ENCODE measurements at regions not wholly inside any gene's neighbourhood (a gene's known extent, or its start where the extent isn't known, plus 50 kb on each side); places are given as distances from the start of the nearest gene placed in this dataset.
"Not testable (repeated sequence)": the region's sequence is repeated elsewhere in the genome, so short reads cannot be mapped to it uniquely, and the experiment has no call there.

DNA sequence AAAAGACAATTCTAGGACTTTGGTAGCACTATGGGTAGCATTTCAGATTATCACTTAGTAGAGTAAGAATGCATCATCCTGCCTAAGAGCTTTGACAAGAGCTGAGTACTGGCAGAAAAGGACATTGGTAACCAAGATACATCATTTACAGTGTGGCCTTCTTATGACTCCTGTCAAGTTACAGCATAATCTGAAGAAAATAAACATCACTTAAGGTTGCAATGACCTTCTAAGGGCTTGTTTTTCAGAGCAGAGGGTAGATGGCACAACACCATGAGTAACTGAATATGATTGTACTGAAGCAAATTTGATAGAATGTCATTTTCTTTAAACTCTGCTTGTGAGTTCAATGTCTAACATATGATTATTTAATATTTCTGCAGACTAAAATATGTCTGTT lies 822.6 kb downstream of the TBC1D32 start:
- DNase-seq (ENCODE audit: low read depth in 2 of 2), result no peak

DNA sequence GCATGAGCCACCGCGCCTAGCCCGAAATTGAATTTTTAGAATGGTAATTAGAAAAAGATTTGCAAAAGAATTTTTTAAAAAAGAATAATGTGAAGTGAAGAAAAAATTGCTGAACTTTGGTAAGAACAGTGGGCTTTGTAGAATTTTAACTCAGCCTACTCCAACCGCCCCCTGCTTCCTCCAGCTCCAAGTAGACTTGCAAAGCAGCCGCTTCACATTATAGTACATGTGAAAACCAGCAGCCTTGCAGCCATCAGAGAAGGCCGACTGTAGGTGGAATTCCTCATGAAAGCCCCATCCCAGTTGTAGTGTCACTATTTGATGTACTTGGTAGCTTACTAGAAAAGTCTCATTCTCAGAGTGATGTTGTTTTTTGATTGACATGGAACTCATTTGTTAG lies 835.6 kb downstream of the TBC1D32 start:
- DNase-seq (ENCODE audit: low read depth in 2 of 2), result no peak

DNA sequence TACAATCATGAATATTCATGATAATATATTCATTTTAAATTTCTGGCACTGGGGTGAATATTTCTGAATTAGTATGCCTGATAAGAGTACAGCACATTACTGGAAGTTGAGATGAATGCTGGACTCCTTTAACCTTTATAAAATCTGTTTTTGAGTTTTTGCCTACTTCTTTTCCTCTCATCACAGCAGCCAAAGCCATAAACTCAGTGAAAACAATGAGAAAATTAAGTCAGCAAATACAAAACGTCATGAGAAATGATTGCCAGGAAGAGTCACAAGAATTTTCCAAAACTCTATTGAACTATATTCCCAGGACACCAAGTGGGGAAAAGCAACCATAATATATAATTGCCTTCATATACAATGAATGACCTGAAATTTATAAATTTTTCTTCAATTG lies 837.6 kb downstream of the TBC1D32 start:
- DNase-seq (ENCODE audit: low read depth in 2 of 2), result no peak

DNA sequence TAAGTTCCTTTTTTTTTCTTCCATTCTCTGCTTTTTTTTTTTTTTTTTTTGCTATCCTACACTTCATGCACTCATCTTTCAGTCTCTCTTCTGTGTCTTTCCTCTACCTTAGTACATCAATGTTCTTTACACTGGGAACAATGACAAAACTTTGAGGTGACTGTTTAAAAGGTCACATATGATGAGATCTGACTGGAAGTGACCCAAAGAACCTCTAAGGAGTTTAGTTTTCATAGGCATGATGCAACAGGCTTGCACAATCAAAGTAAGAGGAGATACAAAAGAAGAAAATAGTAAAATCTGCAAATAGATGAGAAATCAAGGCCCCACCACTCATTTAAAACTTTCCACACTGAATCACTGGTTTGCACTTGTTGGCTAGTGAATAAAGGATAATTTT lies 840.8 kb downstream of the TBC1D32 start:
- no peak for DNase-seq (ENCODE audit: low read depth in 2 of 2)

DNA sequence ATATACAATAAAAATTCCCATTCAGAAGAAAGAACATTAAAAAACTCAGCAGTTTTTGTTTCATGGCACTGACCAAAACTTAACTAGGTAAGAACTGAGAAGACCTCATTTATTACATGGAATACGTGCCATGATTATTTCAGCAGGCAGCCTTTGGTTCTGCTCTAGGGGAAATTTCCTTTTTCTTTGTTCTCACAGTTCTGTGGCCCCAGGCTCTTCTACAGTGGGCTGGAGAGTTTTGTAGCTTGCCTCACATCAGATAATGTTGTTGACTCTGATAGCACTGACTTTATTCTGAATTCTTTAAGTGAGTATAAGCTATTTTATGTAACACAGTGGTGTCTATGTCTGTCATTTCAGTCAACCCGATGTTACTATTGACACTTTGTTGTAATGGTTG lies 844.3 kb downstream of the TBC1D32 start:
- no peak for DNase-seq (ENCODE audit: low read depth in 2 of 2)

DNA sequence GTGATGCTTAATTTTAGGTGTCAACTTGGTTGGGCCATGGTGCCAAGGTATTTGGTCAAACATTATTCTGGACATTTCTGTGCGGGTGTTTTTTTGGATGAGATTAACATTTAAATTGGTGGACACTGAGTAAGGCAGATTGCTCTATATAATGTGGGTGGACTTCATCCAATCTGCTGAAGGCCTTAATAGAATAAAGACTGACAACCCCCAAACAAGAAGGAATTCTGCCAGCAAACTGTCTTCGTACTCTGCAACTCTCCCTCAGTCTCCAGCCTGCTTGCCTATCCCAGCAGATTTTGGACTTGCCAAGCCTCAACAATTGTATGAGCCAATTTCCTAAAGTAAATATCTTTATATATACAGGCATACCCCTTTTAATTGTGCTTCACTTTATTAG lies 850.1 kb downstream of the TBC1D32 start:
- DNase-seq (ENCODE audit: low read depth in 2 of 2), result no peak

DNA sequence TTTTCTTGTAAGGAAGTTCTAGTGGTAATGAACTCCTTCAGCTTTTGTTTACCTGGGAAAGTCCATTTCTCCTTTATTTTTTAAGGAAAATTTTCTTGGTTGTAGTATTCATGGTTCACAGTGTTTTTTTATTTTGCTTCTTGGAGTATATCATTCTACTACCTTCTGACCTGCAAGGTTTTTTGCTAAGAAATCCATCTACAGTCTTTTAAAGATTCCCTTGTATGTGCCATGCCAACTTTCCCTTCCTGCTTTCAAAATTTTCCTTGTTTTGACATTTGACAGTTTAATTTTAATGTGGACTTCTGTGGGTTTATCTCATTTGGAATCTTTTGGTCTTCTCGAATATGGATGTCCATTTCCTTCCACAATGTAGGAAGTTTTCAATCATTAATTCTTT lies 855.6 kb downstream of the TBC1D32 start:
- DNase-seq (ENCODE audit: low read depth in 2 of 2), result no peak

DNA sequence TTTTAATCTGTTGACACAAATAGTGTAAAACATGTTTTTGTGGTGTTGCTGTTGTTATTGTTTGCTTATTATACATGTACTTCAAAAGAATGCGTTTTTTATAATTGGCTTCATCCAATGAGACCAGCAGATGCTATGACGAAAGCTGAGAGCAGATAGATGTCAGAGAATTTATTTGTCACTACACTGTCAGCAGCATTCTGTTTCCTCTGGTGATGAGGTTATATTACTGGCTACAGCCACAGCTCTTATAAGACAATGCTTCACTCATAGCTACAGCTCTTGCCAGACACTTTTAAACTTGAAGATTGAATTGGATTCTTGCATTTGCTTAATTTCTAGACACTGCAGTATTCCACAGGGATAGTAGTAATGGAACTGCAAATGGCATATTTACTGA lies 860.5 kb downstream of the TBC1D32 start:
- DNase-seq (ENCODE audit: low read depth in 2 of 2), result no peak

DNA sequence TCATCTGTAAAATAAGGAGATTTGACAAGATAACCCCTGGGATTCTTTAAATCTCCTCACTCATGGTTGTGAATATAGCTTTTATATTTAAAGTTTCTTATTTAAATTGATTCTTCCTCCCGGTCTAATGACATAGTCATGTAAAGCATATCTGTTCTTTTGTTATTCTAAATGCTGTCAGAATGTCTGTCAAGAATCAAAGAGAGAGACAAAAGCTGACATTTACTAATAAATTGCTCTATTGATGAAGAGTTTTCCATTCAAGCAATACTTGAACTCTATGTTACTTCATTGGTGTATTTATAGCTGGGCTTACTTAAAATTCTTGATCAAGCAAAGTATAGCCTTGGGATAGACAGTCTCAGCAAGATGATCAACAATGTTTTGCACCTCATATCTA lies 865.8 kb downstream of the TBC1D32 start:
- no peak for DNase-seq (ENCODE audit: low read depth in 2 of 2)

DNA sequence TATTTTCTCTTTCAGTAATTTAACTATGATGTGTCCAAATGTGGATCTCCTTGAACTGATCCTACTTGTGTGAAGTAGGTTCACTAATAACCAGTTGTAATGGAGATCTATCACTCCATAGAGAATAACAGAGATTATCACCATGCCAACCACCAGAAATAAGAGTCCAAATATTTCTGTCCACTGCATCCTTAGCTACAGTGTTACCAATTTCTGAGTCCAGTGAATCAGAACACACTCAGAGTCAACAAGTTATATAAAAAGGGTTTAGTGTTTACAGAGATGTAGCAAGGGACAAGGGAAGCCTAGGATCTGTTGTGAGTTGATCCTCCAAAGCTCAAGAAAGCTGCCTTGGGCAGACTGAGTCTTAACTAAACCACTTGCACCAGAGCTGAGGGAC lies 882.8 kb downstream of the TBC1D32 start:
- DNase-seq (ENCODE audit: low read depth in 2 of 2), result no peak

DNA sequence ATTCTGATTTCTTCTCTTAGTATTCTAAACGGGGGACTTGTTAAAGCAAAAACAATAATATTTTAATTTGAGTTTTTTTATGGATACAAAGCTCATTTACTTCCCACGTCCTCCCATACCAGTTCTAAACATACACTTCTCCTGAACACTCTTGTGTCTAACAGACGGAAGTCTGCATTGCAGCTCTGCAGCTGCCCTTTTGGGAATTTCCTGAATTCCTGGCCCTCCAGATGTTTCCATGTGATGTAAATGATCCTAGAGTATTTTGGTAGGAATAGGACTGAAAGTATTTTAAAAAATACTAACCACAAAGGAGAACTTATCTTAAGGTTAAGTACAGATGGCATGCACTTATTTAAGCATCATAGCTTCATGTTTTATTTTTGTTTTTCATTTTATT lies 886.7 kb downstream of the TBC1D32 start:
- no peak for DNase-seq (ENCODE audit: low read depth in 2 of 2)

DNA sequence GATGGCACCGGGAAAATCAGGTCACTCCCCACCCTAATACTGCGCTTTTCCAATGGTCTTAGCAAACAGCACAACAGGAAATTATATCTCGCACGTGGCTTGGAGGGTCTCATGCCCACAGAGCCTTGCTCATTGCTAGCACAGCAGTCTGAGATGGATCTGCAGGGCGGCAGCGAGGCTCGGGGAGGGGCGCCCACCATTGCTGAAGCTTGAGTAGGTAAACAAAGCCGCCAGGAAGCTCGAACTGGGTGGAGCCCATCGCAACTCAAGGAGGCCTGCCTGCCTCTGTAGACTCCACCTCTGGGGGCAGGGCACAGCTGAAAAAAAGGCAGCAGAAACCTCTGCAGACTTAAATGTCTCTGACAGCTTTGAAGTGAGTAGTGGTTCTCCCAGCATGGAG lies 901.4 kb downstream of the TBC1D32 start:
- DNase-seq (ENCODE audit: low read depth in 2 of 2), result not testable (repeated sequence)

DNA sequence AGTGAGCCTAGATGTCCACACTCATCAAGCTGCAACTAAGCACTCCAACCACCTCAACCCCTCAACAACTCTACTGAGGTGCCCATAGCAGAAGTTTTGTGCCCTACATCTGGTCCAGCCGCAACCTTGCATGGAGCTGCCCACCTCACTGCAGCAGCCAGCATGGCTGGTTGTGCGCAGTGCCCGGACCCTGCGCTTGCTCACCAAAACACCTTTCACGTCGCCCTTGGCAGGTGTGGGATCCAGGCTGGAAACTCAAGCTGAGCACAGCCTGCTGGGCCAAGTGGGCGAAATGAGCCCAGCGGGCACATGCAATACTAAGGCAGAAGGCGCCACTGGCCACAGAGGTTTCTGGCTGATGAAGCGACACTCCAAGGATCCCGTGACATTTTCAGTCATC lies 902.4 kb downstream of the TBC1D32 start:
- DNase-seq (ENCODE audit: low read depth in 2 of 2), result no peak

DNA sequence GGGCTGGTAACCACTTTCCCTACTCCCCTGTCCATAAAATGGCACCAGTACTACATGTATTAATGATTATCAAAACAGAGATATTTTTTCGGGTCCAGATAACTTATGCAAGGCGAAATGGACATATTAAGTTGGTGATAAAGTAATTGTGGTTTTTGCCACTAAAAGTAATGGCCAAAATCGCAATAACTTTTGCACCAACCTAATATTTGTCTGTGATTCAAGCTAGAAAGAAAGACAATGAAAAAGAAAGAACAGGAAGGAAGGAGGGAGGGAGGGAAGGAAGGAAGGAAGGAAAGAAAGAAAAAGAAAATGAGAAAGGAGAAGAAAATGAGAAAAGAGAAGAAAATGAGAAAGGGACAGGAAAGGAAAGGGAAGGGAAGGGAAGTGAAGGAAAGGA lies 922.9 kb downstream of the TBC1D32 start:
- no peak for DNase-seq (ENCODE audit: low read depth in 2 of 2)

DNA sequence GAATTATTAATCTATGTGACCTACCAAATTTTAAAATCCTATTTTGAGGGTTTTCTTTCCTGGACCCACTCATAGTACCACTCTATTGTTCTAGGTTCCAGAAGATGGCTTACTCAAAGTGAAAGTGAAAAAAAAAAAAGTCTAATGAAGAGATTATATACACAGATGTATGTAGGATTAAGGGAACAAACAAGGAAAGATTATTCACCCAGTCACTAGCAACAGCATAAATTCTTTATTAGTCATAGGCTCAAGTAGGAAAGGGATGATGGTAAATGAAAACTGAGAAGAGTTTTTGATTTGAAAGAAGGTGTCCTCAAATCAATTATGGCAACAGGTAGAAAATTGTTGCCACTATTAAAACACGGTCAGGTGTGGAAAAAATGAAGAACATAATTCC lies 923.7 kb downstream of the TBC1D32 start:
- DNase-seq (ENCODE audit: low read depth in 2 of 2), result no peak

DNA sequence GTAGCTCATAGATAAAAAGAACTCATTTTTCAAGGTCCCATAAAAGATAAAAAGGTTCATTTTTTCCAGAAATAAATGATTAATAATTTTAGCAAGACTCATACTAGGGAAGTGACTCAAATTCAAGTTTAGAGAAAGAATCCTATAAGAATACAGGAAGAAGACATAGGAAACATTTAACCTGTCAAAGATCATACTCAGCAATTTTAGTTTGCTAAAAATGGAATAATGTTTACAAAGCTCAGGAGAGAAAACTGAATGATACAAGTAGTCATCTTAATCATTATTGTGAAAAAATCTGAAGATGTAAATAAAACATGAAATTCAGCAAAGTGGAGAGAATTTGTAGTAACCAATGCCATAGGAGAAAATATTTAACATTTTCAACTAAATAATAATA lies 926.6 kb downstream of the TBC1D32 start:
- no peak for DNase-seq (ENCODE audit: low read depth in 2 of 2)

DNA sequence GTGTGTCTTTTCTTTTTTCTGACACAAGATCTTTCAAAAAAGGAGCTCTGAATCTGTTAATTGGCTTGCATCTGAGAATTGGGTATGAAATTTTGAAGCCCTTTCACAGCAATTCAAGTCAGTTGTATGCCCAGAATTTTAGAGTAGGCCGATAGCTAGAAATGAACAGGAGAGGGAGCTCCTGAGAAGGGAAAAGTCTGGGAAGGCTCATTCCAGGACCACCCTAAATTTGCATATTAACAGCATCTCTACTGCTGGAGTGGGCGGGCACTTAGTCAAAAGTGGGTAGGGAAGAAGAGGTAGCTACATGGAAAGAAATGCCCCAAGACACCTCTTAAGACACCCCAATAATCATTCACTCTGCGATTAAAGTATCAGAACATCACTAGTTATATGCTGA lies 928.3 kb downstream of the TBC1D32 start:
- no peak for DNase-seq (ENCODE audit: low read depth in 2 of 2)

DNA sequence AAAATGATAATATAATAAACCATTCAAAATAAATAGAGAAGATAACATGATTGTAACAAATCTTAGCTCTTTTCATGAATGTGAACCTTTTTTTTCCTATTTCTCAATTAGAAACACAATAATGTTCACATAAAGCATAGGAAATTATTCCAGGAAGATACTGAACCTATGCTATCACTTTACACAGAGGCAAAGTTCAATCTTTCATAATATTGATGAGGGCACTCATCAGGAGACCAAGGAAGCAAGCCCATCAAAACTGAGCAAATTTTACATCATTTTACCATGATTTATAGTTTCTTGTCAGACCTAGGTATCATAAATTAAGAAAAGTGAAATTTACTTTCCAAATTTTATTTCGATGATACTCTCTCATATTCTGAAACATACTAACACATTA lies 938.5 kb downstream of the TBC1D32 start:
- DNase-seq (ENCODE audit: low read depth in 2 of 2), result no peak

DNA sequence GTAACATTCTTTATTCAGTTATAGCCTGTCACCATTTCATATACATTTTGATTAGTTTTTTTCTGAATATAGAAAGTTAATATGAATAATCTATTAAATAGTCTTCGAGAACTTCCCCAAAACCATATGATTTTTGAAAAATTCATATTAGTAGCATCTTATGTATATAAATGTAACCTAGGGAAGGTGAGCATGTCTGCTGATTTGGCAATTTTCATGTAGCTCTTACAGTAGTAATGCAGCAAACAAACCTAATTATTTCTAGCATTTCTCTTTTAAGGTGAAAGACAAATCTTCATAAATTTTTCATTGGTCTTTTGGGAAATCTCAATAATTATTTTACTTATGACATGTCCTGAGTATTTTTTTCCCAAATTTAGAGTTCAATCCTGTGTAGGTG lies 939.0 kb downstream of the TBC1D32 start:
- DNase-seq (ENCODE audit: low read depth in 2 of 2), result no peak

DNA sequence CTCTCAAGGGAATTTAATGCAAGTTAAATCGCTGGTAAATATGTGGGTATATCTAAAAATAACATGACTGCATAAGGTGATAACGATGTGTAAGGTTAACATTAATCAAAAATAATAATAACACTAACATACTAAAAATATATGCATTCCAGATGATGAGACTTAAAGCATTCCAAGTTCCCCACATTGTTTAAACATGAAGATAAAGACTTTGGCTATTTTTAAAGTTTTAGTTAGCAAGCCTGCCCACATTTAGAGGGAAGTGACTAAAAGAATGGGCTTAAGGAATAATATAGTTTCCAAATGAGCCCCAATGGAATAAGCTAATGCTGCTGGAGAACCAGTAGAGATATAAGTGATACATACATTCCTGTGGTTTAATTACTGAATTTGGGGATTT lies 941.3 kb downstream of the TBC1D32 start:
- no peak for DNase-seq (ENCODE audit: low read depth in 2 of 2)

DNA sequence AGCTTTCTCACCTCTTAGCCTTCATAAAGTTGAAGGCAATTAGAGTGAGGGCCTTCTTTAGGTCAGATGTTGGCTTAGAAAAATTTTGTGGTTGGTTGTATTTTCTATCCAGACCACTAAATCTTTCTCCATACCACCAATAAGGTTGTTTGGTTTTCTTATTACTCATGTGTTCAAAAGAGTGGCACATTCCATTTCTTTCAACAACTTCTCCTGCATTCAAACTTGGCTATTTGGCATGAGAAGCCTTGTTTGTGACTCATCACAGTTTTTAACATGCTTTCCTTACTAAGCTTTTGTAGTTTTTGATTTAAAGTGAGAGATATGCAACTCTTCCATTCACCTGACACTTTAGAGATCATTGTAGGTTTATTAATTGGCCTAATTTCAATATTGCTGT lies 949.6 kb downstream of the TBC1D32 start:
- DNase-seq (ENCODE audit: low read depth in 2 of 2), result no peak

DNA sequence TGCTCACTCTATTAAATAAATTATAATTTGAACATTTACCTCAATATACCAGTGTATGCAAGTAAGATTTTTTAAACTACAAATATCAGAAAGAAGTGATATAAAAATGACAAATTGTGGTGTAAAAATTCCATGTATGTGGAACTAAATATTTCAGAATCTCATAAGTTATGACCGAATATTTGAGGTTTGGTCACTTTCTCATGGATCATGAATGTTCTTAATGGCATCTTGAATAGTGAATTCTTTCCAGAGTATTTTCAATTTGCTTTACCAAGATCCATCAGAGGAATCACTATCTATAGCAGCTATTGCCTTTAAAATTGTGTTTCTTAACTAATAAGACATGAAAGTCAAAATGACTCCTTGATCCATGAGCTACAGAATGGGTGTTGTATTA lies 950.6 kb downstream of the TBC1D32 start:
- no peak for DNase-seq (ENCODE audit: low read depth in 2 of 2)

DNA sequence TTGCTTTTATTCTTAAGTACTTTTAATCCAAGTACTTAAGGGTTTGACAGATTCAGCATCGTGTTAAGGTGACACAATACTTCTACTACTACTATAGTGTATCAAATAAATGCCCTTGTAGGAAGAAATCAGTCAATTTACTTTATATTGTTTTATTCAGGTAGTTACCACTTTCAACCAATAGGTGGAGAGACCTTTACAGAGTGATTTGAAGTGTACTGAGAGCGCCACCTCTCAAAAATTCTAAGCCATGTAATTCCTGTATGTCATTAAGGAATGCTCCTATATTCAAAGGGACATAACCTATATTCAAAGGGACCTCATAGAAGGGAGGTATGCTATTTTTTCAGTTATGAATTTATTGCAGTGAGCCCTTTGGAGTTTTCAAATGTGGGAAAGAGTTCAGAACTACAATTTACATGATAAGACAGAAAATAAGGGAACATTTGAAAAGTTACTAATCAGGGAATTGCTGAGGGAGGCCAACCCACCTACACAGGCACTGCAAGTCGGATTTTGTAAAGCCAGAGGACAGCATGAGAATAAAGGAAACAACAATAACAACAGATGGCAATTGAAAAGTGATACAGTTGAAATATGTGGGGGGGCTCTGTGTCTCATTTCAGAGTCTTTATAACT lies 955.6 kb downstream of the TBC1D32 start:
- DNase-seq (ENCODE audit: low read depth in 2 of 2), result peak; percentile 0 to 31

DNA sequence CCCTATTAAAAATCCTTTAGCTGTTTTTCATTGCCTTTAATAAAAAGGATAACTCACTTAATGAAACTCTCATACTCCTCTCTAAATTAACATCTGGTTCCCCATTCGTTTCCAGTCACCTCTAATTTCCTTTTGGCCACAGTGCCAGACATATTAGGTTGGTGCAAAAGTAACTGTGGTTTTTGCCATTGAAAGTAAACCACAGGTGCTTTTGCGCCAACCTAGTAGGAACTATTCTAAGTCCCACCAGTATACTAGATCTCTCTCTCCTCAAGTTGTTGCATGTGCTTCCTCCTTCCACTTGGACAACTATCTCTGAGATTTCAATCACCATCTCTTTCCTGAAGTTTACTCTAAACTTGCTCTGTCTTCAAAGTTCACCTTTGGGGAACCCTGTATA lies 961.1 kb downstream of the TBC1D32 start:
- DNase-seq (ENCODE audit: low read depth in 2 of 2), result no peak
